RWPE2 (cell line): ENCODE measurements at regions not wholly inside any gene's neighbourhood (a gene's known extent, or its start where the extent isn't known, plus 50 kb on each side); places are given as distances from the start of the nearest gene placed in this dataset.

Experiments used
- ATAC-seq: fragments of 200-7000 bp; cut with Tn5 transposase; 3 replicates; pipeline ENCODE4 v1.9.1; 2021; ENCODE audit warnings: low read depth
- DNase-seq: peaks from one replicate; pipeline ENCODE4 v3.0.0-alpha.2; 2020; ENCODE audit warnings: low spot score
- H3K27ac ChIP-seq: fragments of 450-650 bp; 2 replicates; pipeline ENCODE4 v1.5.1; 2017; ENCODE audit warnings: mild to moderate bottlenecking; ENCODE audit not compliant: poor library complexity, severe bottlenecking
- H3K27me3 ChIP-seq: fragments of 250-450 bp; sonication (Bioruptor Pico); 2 replicates; pipeline ENCODE4 v1.5.1; 2021; ENCODE audit warnings: mild to moderate bottlenecking, moderate library complexity; ENCODE audit not compliant: insufficient read depth, poor library complexity, severe bottlenecking
- H3K36me3 ChIP-seq: fragments of 250-450 bp; sonication (Bioruptor Pico); 2 replicates; pipeline ENCODE4 v1.5.1; 2020; ENCODE audit warnings: low read depth, mild to moderate bottlenecking, moderate library complexity
- H3K4me1 ChIP-seq: fragments of 250-450 bp; sonication (Bioruptor Pico); 2 replicates; pipeline ENCODE4 v1.5.1; 2021; ENCODE audit warnings: mild to moderate bottlenecking, moderate library complexity; ENCODE audit not compliant: insufficient read depth, poor library complexity, severe bottlenecking
- H3K4me3 ChIP-seq: fragments of 250-450 bp; sonication (Bioruptor Pico); 2 replicates; pipeline ENCODE4 v1.5.1; 2021; ENCODE audit warnings: mild to moderate bottlenecking, moderate library complexity; ENCODE audit not compliant: severe bottlenecking
- H3K9me3 ChIP-seq: fragments of 250-450 bp; sonication (Bioruptor Pico); 2 replicates; pipeline ENCODE4 v1.5.1; 2021; ENCODE audit warnings: mild to moderate bottlenecking, moderate library complexity; ENCODE audit not compliant: severe bottlenecking
- TF ChIP-seq, protein P1 (sequence below): fragments of 450-650 bp; IDR thresholded peaks from one replicate; pipeline ENCODE4 v1.5.1; 2017; ENCODE audit warnings: mild to moderate bottlenecking, moderate library complexity; ENCODE audit not compliant: poor library complexity, severe bottlenecking

DNA sequence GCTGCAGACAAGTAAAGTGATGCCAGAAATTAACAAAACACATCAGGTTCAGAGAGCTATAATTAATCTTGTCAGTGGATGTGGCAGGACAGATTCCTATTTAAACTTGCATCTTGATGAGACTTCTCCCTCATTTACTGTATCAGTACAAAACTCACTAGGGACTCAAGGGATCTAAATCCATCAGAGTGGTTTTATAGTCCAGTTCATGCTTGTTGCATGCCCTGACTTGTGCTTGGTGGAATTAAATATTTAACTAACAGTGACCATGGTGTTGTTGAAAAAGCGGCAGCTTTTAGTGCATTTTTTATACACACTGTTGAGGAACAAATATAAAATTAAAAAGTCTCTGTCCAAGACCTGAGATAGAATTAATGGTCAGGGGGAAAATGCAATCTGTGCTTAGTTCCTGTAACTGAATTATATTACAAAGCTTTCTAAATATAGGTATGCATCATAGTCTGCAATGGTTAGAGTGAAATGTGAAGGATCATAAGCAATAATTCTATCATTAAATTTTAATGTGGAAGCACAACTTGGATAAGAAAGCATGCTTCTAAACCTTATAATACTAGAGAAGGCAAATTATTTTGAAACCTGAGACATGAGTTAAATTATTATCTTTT, 1475.5 kb upstream of the TENM4 start:
- Histone ChIP-seq H3K4me1 (peaks cover 14% of the 10 kb centered on the region), H3K27ac (no peak overlapping the region), H3K27me3 (no peaks in the 10 kb centered on the region), H3K36me3 (no peaks in the 10 kb centered on the region), H3K4me3 (no peak overlapping the region), H3K9me3 (no peaks in the 10 kb centered on the region)
- DNase-seq (no peak), ATAC-seq (no peak)
- TF ChIP-seq, protein P1, sequence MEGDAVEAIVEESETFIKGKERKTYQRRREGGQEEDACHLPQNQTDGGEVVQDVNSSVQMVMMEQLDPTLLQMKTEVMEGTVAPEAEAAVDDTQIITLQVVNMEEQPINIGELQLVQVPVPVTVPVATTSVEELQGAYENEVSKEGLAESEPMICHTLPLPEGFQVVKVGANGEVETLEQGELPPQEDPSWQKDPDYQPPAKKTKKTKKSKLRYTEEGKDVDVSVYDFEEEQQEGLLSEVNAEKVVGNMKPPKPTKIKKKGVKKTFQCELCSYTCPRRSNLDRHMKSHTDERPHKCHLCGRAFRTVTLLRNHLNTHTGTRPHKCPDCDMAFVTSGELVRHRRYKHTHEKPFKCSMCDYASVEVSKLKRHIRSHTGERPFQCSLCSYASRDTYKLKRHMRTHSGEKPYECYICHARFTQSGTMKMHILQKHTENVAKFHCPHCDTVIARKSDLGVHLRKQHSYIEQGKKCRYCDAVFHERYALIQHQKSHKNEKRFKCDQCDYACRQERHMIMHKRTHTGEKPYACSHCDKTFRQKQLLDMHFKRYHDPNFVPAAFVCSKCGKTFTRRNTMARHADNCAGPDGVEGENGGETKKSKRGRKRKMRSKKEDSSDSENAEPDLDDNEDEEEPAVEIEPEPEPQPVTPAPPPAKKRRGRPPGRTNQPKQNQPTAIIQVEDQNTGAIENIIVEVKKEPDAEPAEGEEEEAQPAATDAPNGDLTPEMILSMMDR: no peak

DNA sequence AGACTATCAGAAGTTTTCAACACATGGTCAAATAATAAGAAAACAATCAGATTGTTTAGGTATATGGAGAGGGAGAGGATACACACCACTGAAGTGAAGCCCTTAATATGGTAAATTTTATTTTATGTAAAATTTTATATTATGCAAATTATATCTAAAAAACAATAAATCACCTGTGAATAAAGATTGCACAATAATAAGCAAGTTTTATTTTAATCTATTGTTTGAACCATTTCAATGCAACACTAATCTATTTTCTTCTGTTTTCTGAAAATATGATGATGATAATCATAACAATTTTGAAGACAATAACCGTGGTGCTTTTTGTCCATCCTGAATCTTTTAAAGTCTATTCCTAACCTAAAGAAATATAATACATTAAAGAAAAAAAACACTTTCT, 1473.5 kb upstream of the TENM4 start:
- no peaks in the 10 kb centered on the region for H3K27me3 ChIP-seq
- peaks cover 7% of the 10 kb centered on the region for H3K4me1 ChIP-seq
- TF ChIP-seq, protein P1: no peak
- no peak overlapping the region for H3K27ac ChIP-seq
- no peaks in the 10 kb centered on the region for H3K36me3 ChIP-seq
- no peak for DNase-seq
- H3K9me3 ChIP-seq: no peaks in the 10 kb centered on the region
- H3K4me3 ChIP-seq: no peak overlapping the region
- ATAC-seq: no peak

DNA sequence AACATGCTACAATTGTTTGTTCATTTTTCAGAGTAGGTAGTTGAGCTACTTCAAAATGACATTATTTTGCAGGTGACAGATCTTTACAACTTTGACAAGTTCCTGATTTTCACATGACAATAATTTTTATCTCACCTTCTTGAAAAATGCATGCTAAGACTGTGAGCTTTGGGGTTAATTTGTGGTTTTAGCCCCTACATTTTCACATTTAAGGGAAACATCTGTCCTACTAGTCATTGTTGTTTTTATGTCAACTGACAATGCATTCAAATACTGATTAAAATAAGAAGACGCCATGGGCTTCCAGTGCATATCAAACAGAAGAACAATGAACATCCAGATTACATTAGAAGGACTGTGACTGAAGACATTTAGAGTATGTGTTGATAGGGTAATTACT, 1470.8 kb upstream of the TENM4 start:
- ATAC-seq: no peak

DNA sequence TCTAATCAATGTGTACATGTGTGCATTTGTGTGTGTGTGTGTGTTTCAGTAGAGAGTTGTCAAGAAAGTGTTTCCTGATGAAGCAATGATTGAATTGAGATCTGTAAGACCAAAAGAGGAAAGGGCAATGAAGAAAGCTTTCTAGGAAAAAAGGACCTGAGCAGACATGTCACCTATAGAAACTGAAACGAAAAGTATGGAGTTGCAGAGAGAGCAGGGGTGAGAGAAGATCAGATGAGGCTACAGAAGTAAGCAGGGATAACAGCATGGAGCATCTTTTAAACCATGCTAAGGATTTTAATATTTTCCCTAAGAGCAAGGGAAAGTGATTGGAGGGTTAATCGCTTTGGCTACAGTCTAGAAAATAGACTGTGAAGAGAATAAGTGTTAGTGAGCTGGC, 1459.4 kb upstream of the TENM4 start:
- H3K4me1 ChIP-seq: peaks cover 11% of the 10 kb centered on the region
- no peak for DNase-seq
- TF ChIP-seq, protein P1: no peak
- H3K27me3 ChIP-seq: no peaks in the 10 kb centered on the region
- ATAC-seq: no peak
- H3K36me3 ChIP-seq: no peaks in the 10 kb centered on the region; the same call in 1 of the 2 replicates
- H3K4me3 ChIP-seq: no peak overlapping the region
- no peaks in the 10 kb centered on the region for H3K9me3 ChIP-seq
- H3K27ac ChIP-seq: no peak overlapping the region

More for the DNA sequence above, 1470.8 kb upstream of the TENM4 start:
- no peak overlapping the region for H3K27ac ChIP-seq
- no peaks in the 10 kb centered on the region for H3K9me3 ChIP-seq
- peaks cover 6% of the 10 kb centered on the region for H3K4me1 ChIP-seq
- H3K36me3 ChIP-seq: no peaks in the 10 kb centered on the region
- TF ChIP-seq, protein P1: no peak
- no peaks in the 10 kb centered on the region for H3K27me3 ChIP-seq
- H3K4me3 ChIP-seq: no peak overlapping the region
- DNase-seq: no peak

DNA sequence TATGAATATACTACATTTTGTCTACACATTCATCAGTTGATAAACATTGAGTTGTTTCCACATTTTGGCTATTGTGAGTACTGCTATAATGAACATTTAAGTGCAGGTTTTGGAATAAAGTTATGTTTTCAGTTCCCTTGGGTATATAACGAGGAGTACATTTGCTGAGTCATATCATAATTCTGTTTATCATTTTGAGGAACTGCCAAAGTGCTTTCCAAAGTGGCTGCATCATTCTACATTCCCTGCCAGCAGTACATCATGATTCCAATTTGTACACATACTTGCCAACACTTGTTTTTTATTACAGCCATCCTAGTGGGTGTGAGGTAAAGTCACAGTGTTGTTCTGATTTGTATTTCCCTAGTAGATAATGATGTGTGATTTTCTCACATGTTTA, 1458.6 kb upstream of the TENM4 start:
- TF ChIP-seq, protein P1: no peak
- no peak overlapping the region for H3K27ac ChIP-seq
- H3K36me3 ChIP-seq: no peaks in the 10 kb centered on the region; the same call in 1 of the 2 replicates
- H3K27me3 ChIP-seq: no peaks in the 10 kb centered on the region
- no peaks in the 10 kb centered on the region for H3K9me3 ChIP-seq
- no peak overlapping the region for H3K4me3 ChIP-seq
- H3K4me1 ChIP-seq: peaks cover 11% of the 10 kb centered on the region
- peak; percentile 58; the same call in 2 of the 3 replicates for ATAC-seq
- no peak for DNase-seq
